ENCODE measurements at regions not wholly inside any gene's neighbourhood (a gene's known extent, or its start where the extent isn't known, plus 50 kb on each side); places are given as distances from the start of the nearest gene placed in this dataset.
"Not testable (repeated sequence)": the region's sequence is repeated elsewhere in the genome, so short reads cannot be mapped to it uniquely, and the experiment has no call there.

- no peak for DNase-seq
- Mint-ChIP-seq H3K4me3 (no peak overlapping the region), H3K27me3 (no peaks in the 10 kb centered on the region), H3K36me3 (no peaks in the 10 kb centered on the region), H3K9me3 (peaks cover 19% of the 10 kb centered on the region), H3K27ac (no peak overlapping the region), H3K4me1 (ENCODE audit: low read depth) (no peaks in the 10 kb centered on the region)
- ChIA-PET CTCF (no interaction called here), POLR2A (no interaction called here)
- intact Hi-C loops (cut with micrococcal nuclease): no loop called here
Measured at GRCh38 chr3:20975188-20975651, 775.8 kb downstream of the ZNF385D start.

GRCh38 chr3:20974396-20974795 lies 776.6 kb downstream of the ZNF385D start:
- no peaks in the 10 kb centered on the region for H3K4me1 Mint-ChIP-seq (ENCODE audit: low read depth)
- no peak for DNase-seq
- ChIA-PET POLR2A (no interaction called here), CTCF (no interaction called here)
- H3K27me3 Mint-ChIP-seq: no peaks in the 10 kb centered on the region
- intact Hi-C loops (cut with micrococcal nuclease): no loop called here
- no peak overlapping the region for H3K4me3 Mint-ChIP-seq
- no peak overlapping the region for H3K27ac Mint-ChIP-seq
- H3K36me3 Mint-ChIP-seq: no peaks in the 10 kb centered on the region
- peaks cover 24% of the 10 kb centered on the region for H3K9me3 Mint-ChIP-seq

DNA sequence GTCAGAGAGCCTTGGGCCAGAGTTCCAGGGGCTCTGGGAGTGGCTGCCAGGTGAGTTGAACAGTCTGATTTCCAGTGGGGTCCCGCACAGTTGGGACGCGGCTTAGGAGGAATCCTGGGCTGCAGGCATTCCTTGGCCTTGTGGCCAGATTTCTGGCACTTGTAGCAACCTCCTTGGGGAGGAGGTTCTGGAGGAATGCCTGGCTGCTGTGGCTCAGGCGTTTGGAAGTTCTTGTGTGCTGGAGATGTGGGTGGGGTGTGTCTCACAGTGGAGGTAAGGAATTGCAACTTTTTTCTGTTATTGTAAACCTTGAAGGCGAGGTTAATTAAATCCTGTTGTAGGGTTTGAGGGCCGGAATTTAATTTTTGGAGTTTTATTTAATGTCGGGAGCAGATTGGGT lies 780.2 kb downstream of the ZNF385D start:
- H3K4me3 Mint-ChIP-seq; H3K4me1 Mint-ChIP-seq (ENCODE audit: low read depth); CTCF ChIA-PET; H3K27ac Mint-ChIP-seq; DNase-seq; H3K36me3 Mint-ChIP-seq; intact Hi-C loops (cut with micrococcal nuclease); H3K27me3 Mint-ChIP-seq; POLR2A ChIA-PET: not testable (repeated sequence)
- peaks cover 36% of the 10 kb centered on the region for H3K9me3 Mint-ChIP-seq

DNA sequence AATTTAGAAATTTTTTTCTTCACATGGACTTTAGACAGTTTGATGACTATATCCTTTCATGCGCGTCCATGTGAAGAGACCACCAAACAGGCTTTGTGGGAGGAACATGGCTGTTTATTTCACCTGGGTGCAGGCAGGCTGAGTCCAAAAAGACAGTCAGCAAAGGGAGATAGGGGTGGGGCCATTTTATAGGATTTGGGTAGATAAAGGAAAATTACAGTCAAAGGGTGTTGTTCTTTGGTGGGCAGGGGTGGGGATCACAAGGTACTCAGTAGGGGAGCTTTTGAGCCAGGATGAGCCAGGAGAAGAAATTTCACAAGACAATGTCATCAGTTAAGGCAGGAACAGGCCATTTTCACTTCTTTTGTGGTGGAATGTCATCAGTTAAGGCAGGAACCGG lies 781.5 kb upstream of the SGO1 start:
- POLR2A ChIA-PET; H3K27ac Mint-ChIP-seq; H3K36me3 Mint-ChIP-seq; CTCF ChIA-PET; H3K4me3 Mint-ChIP-seq; H3K4me1 Mint-ChIP-seq (ENCODE audit: low read depth); H3K27me3 Mint-ChIP-seq; intact Hi-C loops (cut with micrococcal nuclease); DNase-seq: not testable (repeated sequence)
- peaks cover 36% of the 10 kb centered on the region for H3K9me3 Mint-ChIP-seq

DNA sequence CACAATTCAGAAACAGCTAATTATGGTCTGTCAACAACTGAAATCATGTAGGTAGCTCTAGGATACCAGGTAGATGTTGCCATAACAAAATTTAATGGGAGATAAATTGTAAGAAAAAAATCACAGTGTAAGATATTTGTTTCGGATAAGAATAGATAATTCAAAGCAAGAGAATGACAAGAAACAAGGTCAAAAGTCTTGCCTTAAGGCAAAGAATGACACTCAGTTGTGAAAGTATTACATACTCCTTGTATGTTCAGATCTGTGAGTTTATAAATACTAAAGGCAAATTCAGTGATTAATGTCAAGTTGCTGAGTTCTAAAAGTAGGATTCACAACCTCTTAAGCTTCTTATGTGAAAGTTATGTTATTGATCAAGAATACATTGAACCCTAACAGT lies 772.2 kb upstream of the SGO1 start:
- ChIA-PET CTCF (no interaction called here), POLR2A (no interaction called here)
- no peaks in the 10 kb centered on the region for H3K36me3 Mint-ChIP-seq
- intact Hi-C loops (cut with micrococcal nuclease): no loop called here
- no peak for DNase-seq
- no peaks in the 10 kb centered on the region for H3K27me3 Mint-ChIP-seq
- H3K4me1 Mint-ChIP-seq (ENCODE audit: low read depth): no peaks in the 10 kb centered on the region
- H3K9me3 Mint-ChIP-seq: peaks cover 11% of the 10 kb centered on the region
- no peak overlapping the region for H3K27ac Mint-ChIP-seq
- H3K4me3 Mint-ChIP-seq: no peak overlapping the region

DNA sequence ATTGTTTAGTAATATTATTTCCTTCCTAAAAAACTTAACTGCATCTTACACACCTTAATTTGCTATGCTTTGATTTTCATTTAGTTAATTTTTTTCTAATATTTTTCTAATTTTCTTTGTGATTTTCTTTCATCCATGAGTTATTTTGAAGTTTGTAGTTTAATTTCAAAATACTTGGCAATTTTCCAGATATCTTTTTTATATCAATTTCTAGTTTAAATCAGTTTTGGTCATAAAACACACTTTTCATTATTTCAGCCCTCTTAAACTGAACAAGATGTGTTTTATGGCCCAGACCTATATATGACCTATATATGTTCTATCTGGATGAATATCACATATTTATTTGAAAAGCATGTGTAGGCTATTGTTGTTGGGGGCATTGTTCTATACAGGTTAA lies 759.9 kb upstream of the SGO1 start:
- DNase-seq: no peak
- H3K4me1 Mint-ChIP-seq (ENCODE audit: low read depth): no peaks in the 10 kb centered on the region
- H3K27me3 Mint-ChIP-seq: no peaks in the 10 kb centered on the region
- no peaks in the 10 kb centered on the region for H3K36me3 Mint-ChIP-seq
- CTCF ChIA-PET: no interaction called here
- no peak overlapping the region for H3K27ac Mint-ChIP-seq
- POLR2A ChIA-PET: no interaction called here
- H3K4me3 Mint-ChIP-seq: no peak overlapping the region
- intact Hi-C loops (cut with micrococcal nuclease): no loop called here
- peaks cover 31% of the 10 kb centered on the region for H3K9me3 Mint-ChIP-seq

GRCh38 chr3:20935791-20936190 lies 749.8 kb upstream of the SGO1 start:
- Mint-ChIP-seq H3K27ac (no peak overlapping the region), H3K4me1 (ENCODE audit: low read depth) (no peaks in the 10 kb centered on the region), H3K9me3 (peaks cover 14% of the 10 kb centered on the region), H3K36me3 (no peaks in the 10 kb centered on the region), H3K4me3 (no peak overlapping the region), H3K27me3 (no peaks in the 10 kb centered on the region)
- ChIA-PET CTCF (no interaction called here), POLR2A (no interaction called here)
- DNase-seq: no peak
- intact Hi-C loops (cut with micrococcal nuclease): no loop called here

- POLR2A ChIA-PET: no interaction called here
- H3K27ac Mint-ChIP-seq: no peak overlapping the region
- H3K27me3 Mint-ChIP-seq: no peaks in the 10 kb centered on the region
- no peaks in the 10 kb centered on the region for H3K36me3 Mint-ChIP-seq
- DNase-seq: no peak
- no peaks in the 10 kb centered on the region for H3K4me1 Mint-ChIP-seq (ENCODE audit: low read depth)
- no peak overlapping the region for H3K4me3 Mint-ChIP-seq
- H3K9me3 Mint-ChIP-seq: peaks cover 30% of the 10 kb centered on the region
- CTCF ChIA-PET: no interaction called here
- intact Hi-C loops (cut with micrococcal nuclease): no loop called here
Measured at GRCh38 chr3:20931834-20932233, 745.8 kb upstream of the SGO1 start.

GRCh38 chr3:20930034-20930433 lies 744.0 kb upstream of the SGO1 start:
- H3K36me3 Mint-ChIP-seq: no peaks in the 10 kb centered on the region
- intact Hi-C loops (cut with micrococcal nuclease): no loop called here
- CTCF ChIA-PET: interaction anchor here (0.7 kb wide), 1 partner anchor 1064 kb away, joined by 3 read pairs; no protein-coding TSS in a partner anchor
- no peaks in the 10 kb centered on the region for H3K4me1 Mint-ChIP-seq (ENCODE audit: low read depth)
- no peak for DNase-seq
- no peaks in the 10 kb centered on the region for H3K27me3 Mint-ChIP-seq
- no peak overlapping the region for H3K27ac Mint-ChIP-seq
- peaks cover 35% of the 10 kb centered on the region for H3K9me3 Mint-ChIP-seq
- no peak overlapping the region for H3K4me3 Mint-ChIP-seq
- POLR2A ChIA-PET: no interaction called here

DNA sequence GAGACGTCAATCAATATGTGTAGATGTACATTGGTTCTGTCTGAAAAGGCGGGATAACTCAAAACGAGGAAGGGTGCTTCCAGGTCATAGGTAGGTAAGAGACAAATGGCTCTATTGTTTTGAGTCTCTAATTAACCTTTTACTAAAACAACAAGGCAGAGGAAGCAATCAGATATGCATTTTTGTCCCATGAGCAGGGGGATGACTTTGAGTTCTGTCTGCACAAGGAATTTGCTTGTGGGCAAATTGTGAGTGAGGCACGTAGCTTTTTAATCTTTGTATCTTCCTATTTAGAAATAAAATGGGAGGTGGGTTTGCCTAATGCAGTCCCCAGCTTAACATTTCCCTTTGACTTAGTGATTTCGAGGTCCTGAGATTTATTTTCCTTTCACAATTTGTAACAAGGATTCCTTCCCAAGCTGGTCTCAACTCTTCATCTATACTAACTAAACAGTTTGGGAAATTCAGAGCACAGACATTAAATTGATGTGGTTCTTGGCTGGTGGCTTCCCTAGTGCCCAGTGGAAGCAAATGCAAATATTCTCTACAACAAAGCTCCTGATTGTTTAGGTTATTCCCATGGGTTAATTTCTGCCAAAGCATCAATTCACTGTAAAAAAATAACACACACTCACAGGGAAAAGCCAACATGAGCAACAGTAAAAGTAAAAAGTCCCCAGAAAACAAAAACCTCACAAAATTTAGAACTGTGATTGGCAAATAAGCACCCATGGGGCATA lies 738.8 kb upstream of the SGO1 start:
- Mint-ChIP-seq H3K27me3 (no peaks in the 10 kb centered on the region), H3K4me3 (no peak overlapping the region), H3K27ac (no peak overlapping the region), H3K9me3 (peaks cover 61% of the 10 kb centered on the region), H3K36me3 (peaks cover 2% of the 10 kb centered on the region), H3K4me1 (ENCODE audit: low read depth) (no peaks in the 10 kb centered on the region)
- ChIA-PET POLR2A (no interaction called here), CTCF (no interaction called here)
- no peak for DNase-seq
- intact Hi-C loops (cut with micrococcal nuclease): no loop called here

GRCh38 chr3:20921112-20921511 lies 735.1 kb upstream of the SGO1 start:
- H3K27ac Mint-ChIP-seq; POLR2A ChIA-PET; H3K4me1 Mint-ChIP-seq (ENCODE audit: low read depth); intact Hi-C loops (cut with micrococcal nuclease); H3K4me3 Mint-ChIP-seq; CTCF ChIA-PET; H3K36me3 Mint-ChIP-seq; DNase-seq; H3K27me3 Mint-ChIP-seq: not testable (repeated sequence)
- H3K9me3 Mint-ChIP-seq: peaks cover 71% of the 10 kb centered on the region

DNA sequence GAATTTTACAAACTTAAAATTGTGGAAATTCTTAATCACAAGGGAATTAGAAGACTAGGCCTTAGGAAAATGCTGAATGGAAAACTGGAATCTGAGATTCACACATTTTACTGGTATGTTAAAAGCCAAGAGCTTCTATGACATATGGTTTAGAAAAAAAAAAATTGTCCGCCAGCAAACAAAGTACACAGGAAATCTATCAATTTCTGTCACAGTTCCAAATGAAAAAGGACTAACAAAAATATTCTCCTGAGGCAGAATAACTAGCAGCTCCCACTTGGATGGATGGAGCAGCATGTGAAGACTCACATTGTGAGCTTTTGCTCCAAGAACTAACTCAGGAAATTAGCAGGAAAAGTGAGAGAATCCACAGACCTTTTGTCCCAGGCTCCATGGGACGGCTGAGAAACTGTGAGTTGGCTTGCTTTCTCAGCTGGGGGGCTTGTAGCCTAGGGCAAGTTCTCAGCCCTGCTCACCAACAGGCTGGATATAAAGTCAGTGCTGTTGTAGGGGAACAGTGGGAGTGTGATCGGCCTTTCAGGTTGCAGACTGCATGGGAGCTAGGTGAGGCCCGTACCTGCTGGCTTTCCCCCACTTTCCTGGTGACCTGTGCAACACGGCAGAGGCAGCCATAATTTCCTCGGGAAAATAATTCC lies 731.1 kb upstream of the SGO1 start:
- H3K9me3 Mint-ChIP-seq: peaks cover 47% of the 10 kb centered on the region
- intact Hi-C loops (cut with micrococcal nuclease): no loop called here
- H3K4me1 Mint-ChIP-seq (ENCODE audit: low read depth): no peaks in the 10 kb centered on the region
- no peak for DNase-seq
- ChIA-PET CTCF (no interaction called here), POLR2A (no interaction called here)
- H3K27ac Mint-ChIP-seq: no peak overlapping the region
- no peaks in the 10 kb centered on the region for H3K27me3 Mint-ChIP-seq
- no peak overlapping the region for H3K4me3 Mint-ChIP-seq
- H3K36me3 Mint-ChIP-seq: peaks cover 2% of the 10 kb centered on the region

- H3K27me3 Mint-ChIP-seq: no peaks in the 10 kb centered on the region
- DNase-seq: no peak
- no peaks in the 10 kb centered on the region for H3K4me1 Mint-ChIP-seq (ENCODE audit: low read depth)
- H3K27ac Mint-ChIP-seq: no peak overlapping the region
- peaks cover 27% of the 10 kb centered on the region for H3K9me3 Mint-ChIP-seq
- H3K4me3 Mint-ChIP-seq: no peak overlapping the region
- intact Hi-C loops (cut with micrococcal nuclease): no loop called here
- CTCF ChIA-PET: no interaction called here
- H3K36me3 Mint-ChIP-seq: no peaks in the 10 kb centered on the region
- POLR2A ChIA-PET: no interaction called here
Measured at GRCh38 chr3:20914310-20914709, 728.3 kb upstream of the SGO1 start.
